ENCODE measurements at regions not wholly inside any gene's neighbourhood (a gene's known extent, or its start where the extent isn't known, plus 50 kb on each side); places are given as distances from the start of the nearest gene placed in this dataset.

GRCh38 chr3:94416768-94417167 is 353.9 kb downstream of the NSUN3 start:
- TF ChIP-seq CTCF (IDR thresholded peaks at IDR 0.05; ENCODE audit: unreplicated experiment): no peak
- peaks cover 2% of the 10 kb centered on the region for H3K36me3 Mint-ChIP-seq (ENCODE audit: insufficient read depth)
- H3K27me3 Mint-ChIP-seq: no peaks in the 10 kb centered on the region
- DNase-seq (ENCODE audit: low spot score, unreplicated experiment): no peak
- H3K4me3 Mint-ChIP-seq (ENCODE audit: low read depth): no peak overlapping the region
- H3K9me3 Mint-ChIP-seq (ENCODE audit: low read depth): peaks cover 23% of the 10 kb centered on the region
- H3K27ac Mint-ChIP-seq: no peak overlapping the region
- H3K4me1 Mint-ChIP-seq (ENCODE audit: low read depth): peaks cover 6% of the 10 kb centered on the region

- H3K9me3 Mint-ChIP-seq (ENCODE audit: low read depth): peaks cover 25% of the 10 kb centered on the region
- peaks cover 4% of the 10 kb centered on the region for H3K4me1 Mint-ChIP-seq (ENCODE audit: low read depth)
- DNase-seq (ENCODE audit: low spot score, unreplicated experiment): no peak
- H3K4me3 Mint-ChIP-seq (ENCODE audit: low read depth): no peak overlapping the region
- no peak overlapping the region for H3K27ac Mint-ChIP-seq
- no peaks in the 10 kb centered on the region for H3K27me3 Mint-ChIP-seq
- peaks cover 2% of the 10 kb centered on the region for H3K36me3 Mint-ChIP-seq (ENCODE audit: insufficient read depth)
- no peak for TF ChIP-seq CTCF (IDR thresholded peaks at IDR 0.05; ENCODE audit: unreplicated experiment)
These were observed 355.1 kb downstream of the NSUN3 start for GRCh38 chr3:94417963-94418455.

GRCh38 chr3:94420931-94421330 is 358.1 kb downstream of the NSUN3 start:
- Mint-ChIP-seq H3K27ac (no peak overlapping the region), H3K36me3 (ENCODE audit: insufficient read depth) (peaks cover 2% of the 10 kb centered on the region), H3K4me3 (ENCODE audit: low read depth) (no peak overlapping the region), H3K27me3 (no peaks in the 10 kb centered on the region), H3K9me3 (ENCODE audit: low read depth) (peaks cover 35% of the 10 kb centered on the region), H3K4me1 (ENCODE audit: low read depth) (no peaks in the 10 kb centered on the region)
- TF ChIP-seq CTCF (IDR thresholded peaks at IDR 0.05; ENCODE audit: unreplicated experiment): no peak
- DNase-seq (ENCODE audit: low spot score, unreplicated experiment): no peak

- H3K4me3 Mint-ChIP-seq (ENCODE audit: low read depth): no peak overlapping the region
- TF ChIP-seq CTCF (IDR thresholded peaks at IDR 0.05; ENCODE audit: unreplicated experiment): no peak
- H3K27me3 Mint-ChIP-seq: no peaks in the 10 kb centered on the region
- peaks cover 45% of the 10 kb centered on the region for H3K9me3 Mint-ChIP-seq (ENCODE audit: low read depth)
- DNase-seq (ENCODE audit: low spot score, unreplicated experiment): no peak
- H3K4me1 Mint-ChIP-seq (ENCODE audit: low read depth): no peaks in the 10 kb centered on the region
- peaks cover 2% of the 10 kb centered on the region for H3K36me3 Mint-ChIP-seq (ENCODE audit: insufficient read depth)
- H3K27ac Mint-ChIP-seq: no peak overlapping the region
These were observed 360.7 kb downstream of the NSUN3 start for GRCh38 chr3:94423578-94423977.

- DNase-seq (ENCODE audit: low spot score, unreplicated experiment): no peak
- peaks cover 7% of the 10 kb centered on the region for H3K4me1 Mint-ChIP-seq (ENCODE audit: low read depth)
- H3K9me3 Mint-ChIP-seq (ENCODE audit: low read depth): peaks cover 14% of the 10 kb centered on the region
- no peaks in the 10 kb centered on the region for H3K36me3 Mint-ChIP-seq (ENCODE audit: insufficient read depth)
- TF ChIP-seq CTCF (IDR thresholded peaks at IDR 0.05; ENCODE audit: unreplicated experiment): no peak
- H3K4me3 Mint-ChIP-seq (ENCODE audit: low read depth): no peak overlapping the region
- H3K27me3 Mint-ChIP-seq: no peaks in the 10 kb centered on the region
- no peak overlapping the region for H3K27ac Mint-ChIP-seq
These were observed 366.7 kb downstream of the NSUN3 start for GRCh38 chr3:94429517-94429916.

All from progenitor cell of endocrine pancreas (in vitro differentiated cells).